Transverse colon (tissue), 4 donors: ENCODE measurements at regions not wholly inside any gene's neighbourhood (a gene's known extent, or its start where the extent isn't known, plus 50 kb on each side); places are given as distances from the start of the nearest gene placed in this dataset.
A peak's percentile ranks its signal among the peaks of the same experiment; 100 is the strongest.
"Not testable (repeated sequence)": the region's sequence is repeated elsewhere in the genome, so short reads cannot be mapped to it uniquely, and the experiment has no call there.

ENCODE experiments used
- DNase-seq: peaks from one replicate; pipeline ENCODE4 v3.0.0-alpha.2; 2019
- H3K27ac ChIP-seq, 4 donors: fragments of 200-600 bp; sonication (generic); 2 replicates each; pipeline ENCODE4 v1.5.1; 2016 to 2018; ENCODE audit warnings: inconsistent platforms in 4 of 4
- H3K27me3 ChIP-seq: fragments of 200-600 bp; sonication (generic); 2 replicates; pipeline ENCODE4 v1.5.1; 2017; ENCODE audit warnings: inconsistent platforms
- H3K36me3 ChIP-seq, 4 donors: fragments of 200-600 bp; sonication (generic); 2 replicates each; pipeline ENCODE4 v1.5.1; 2017 to 2019; ENCODE audit warnings: inconsistent platforms in 4 of 4
- H3K4me1 ChIP-seq, 4 donors: fragments of 200-600 bp; sonication (generic); 2 replicates each; pipeline ENCODE4 v1.5.1; 2017 to 2020; ENCODE audit warnings: inconsistent platforms in 4 of 4
- H3K4me3 ChIP-seq, 4 donors: fragments of 200-600 bp; sonication (generic); 1 replicate in 1 of 4; 2 replicates in 3 of 4; pipeline versions ENCODE4 v1.5.1 to v1.6.1; 2017 to 2019; ENCODE audit warnings: inconsistent platforms in 4 of 4
- H3K9me3 ChIP-seq, 2 donors: fragments of 200-600 bp; sonication (generic); 2 replicates each; pipeline ENCODE4 v1.5.1; 2017 to 2019; ENCODE audit warnings: inconsistent platforms in 2 of 2
- CTCF ChIP-seq, 5 experiments: fragments of 200-600 bp in 3 of 5; fragments of 450-650 bp in 2 of 5; sonication (generic) in 3 of 5; IDR thresholded peaks; 1 replicate in 2 of 5; 2 replicates in 3 of 5; pipeline ENCODE4 v1.5.1; 2016 to 2017; ENCODE audit warnings: antibody characterized with exemption in 5 of 5, inconsistent platforms in 3 of 5, mild to moderate bottlenecking in 2 of 5, moderate library complexity in 1 of 5
- EP300 ChIP-seq: sonication (generic); formaldehyde crosslinking; IDR thresholded peaks from one replicate; pipeline ENCODE4 v1.6.1; 2017; ENCODE audit warnings: antibody characterized with exemption, low read depth
- POLR2A ChIP-seq: fragments of 450-650 bp; IDR thresholded peaks from one replicate; pipeline ENCODE4 v1.6.1; 2016; ENCODE audit warnings: antibody characterized with exemption, mild to moderate bottlenecking, moderate library complexity
- POLR2AphosphoS5 ChIP-seq, 3 donors: sonication (generic); formaldehyde crosslinking; IDR thresholded peaks; one replicate each; pipeline ENCODE4 v1.6.1; 2016; ENCODE audit warnings: antibody characterized with exemption in 3 of 3
- WGBS, 2 donors: methylation state at CpG; one replicate each; pipeline ENCODE4 v1.1.5; 2018; ENCODE audit warnings: low coverage in 1 of 2; 5-methylcytosine and 5-hydroxymethylcytosine counted together
- in situ Hi-C, 4 donors: fragments of 200-750 bp; cut with MboI; loops; one replicate each; pipeline versions ENCODE4 v1.15.0 to v1.15.1; 2017; ENCODE audit warnings: low sequenced_read_pairs in 3 of 4, low pct_ligation_motif_present in 1 of 4, low pct_unique_long_range_greater_than_20kb in 1 of 4
- intact Hi-C: fragments of 100-400 bp; cut with DNase I; formaldehyde crosslinking; loops from one replicate; pipeline ENCODE4 v1.15.1; 2023; ENCODE audit warnings: low total_unique reads

GRCh38 chr20:58033026-58033536, 195.4 kb downstream of the ANKRD60 start:
- intact Hi-C loops = no loop called here
- TF ChIP-seq POLR2A (no peak), EP300 (no peak), CTCF (IDR thresholded peaks at IDR 0.05) (no peak), POLR2AphosphoS5 (IDR thresholded peaks at IDR 0.05) (no peak)
- Histone ChIP-seq H3K36me3 (no peaks in the 10 kb centered on the region), H3K4me1 (no peaks in the 10 kb centered on the region), H3K27ac (no peak overlapping the region), H3K9me3 (no peaks in the 10 kb centered on the region), H3K4me3 (no peak overlapping the region), H3K27me3 (no peaks in the 10 kb centered on the region)
- no peak for DNase-seq
- 83 to 91% methylated on average over 2 to 4 of the region's 4 CpGs for WGBS, 2 donors
- in situ Hi-C loops = loop anchor here in 1 of 4 donors (10.0 kb wide), 1 partner anchor 62 kb away; no protein-coding TSS in a partner anchor

- intact Hi-C loops (no loop called here), in situ Hi-C loops (loop anchor here in 1 of 4 donors (10.0 kb wide), 1 partner anchor 62 kb away; no protein-coding TSS in a partner anchor)
- DNase-seq = no peak
- no peaks in the 10 kb centered on the region for H3K4me1 ChIP-seq
- no peaks in the 10 kb centered on the region for H3K27me3 ChIP-seq
- WGBS, 2 donors = 79 to 87% methylated on average over 3 to 4 of the region's 4 CpGs
- no peaks in the 10 kb centered on the region for H3K9me3 ChIP-seq
- TF ChIP-seq EP300 = no peak
- TF ChIP-seq POLR2AphosphoS5 (IDR thresholded peaks at IDR 0.05) = no peak
- TF ChIP-seq CTCF (IDR thresholded peaks at IDR 0.05) = no peak
- no peak for TF ChIP-seq POLR2A
- no peak overlapping the region for H3K4me3 ChIP-seq
- H3K36me3 ChIP-seq = no peaks in the 10 kb centered on the region
- no peak overlapping the region for H3K27ac ChIP-seq
These were observed 195.9 kb downstream of the ANKRD60 start for GRCh38 chr20:58032599-58032998.

GRCh38 chr20:58031350-58031749, 197.1 kb downstream of the ANKRD60 start:
- intact Hi-C loops, H3K27me3 ChIP-seq, H3K27ac ChIP-seq, H3K4me1 ChIP-seq, H3K4me3 ChIP-seq, H3K36me3 ChIP-seq, H3K9me3 ChIP-seq, DNase-seq: not testable (repeated sequence)
- 92% methylated on average over 7 of the region's 7 CpGs; no CpG with 5 or more reads in 1 of the 2 donors for WGBS, 2 donors
- in situ Hi-C loops = loop anchor here in 1 of 4 donors (10.0 kb wide), 1 partner anchor 63 kb away; no protein-coding TSS in a partner anchor

GRCh38 chr20:58028123-58028522, 200.3 kb downstream of the ANKRD60 start:
- H3K36me3 ChIP-seq = no peaks in the 10 kb centered on the region
- TF ChIP-seq CTCF (IDR thresholded peaks at IDR 0.05) (peak in 2 of 5 experiments; percentile 25 to 38), EP300 (no peak)
- no peaks in the 10 kb centered on the region for H3K27me3 ChIP-seq
- H3K4me3 ChIP-seq = no peak overlapping the region
- in situ Hi-C loops (no loop called here), intact Hi-C loops (no loop called here)
- WGBS, 2 donors = 80 to 84% methylated on average over 2 to 3 of the region's 3 CpGs
- H3K9me3 ChIP-seq = no peaks in the 10 kb centered on the region
- no peak overlapping the region for H3K27ac ChIP-seq
- DNase-seq = peak; percentile 38
- no peaks in the 10 kb centered on the region for H3K4me1 ChIP-seq

- Histone ChIP-seq H3K4me3 (no peak overlapping the region), H3K4me1 (no peaks in the 10 kb centered on the region), H3K36me3 (no peaks in the 10 kb centered on the region), H3K9me3 (no peaks in the 10 kb centered on the region), H3K27me3 (no peaks in the 10 kb centered on the region), H3K27ac (no peak overlapping the region)
- no peak for DNase-seq
- intact Hi-C loops (no loop called here), in situ Hi-C loops (no loop called here)
- 50 to 84% methylated on average over 1 to 2 of the region's 2 CpGs for WGBS, 2 donors
- no peak for TF ChIP-seq POLR2AphosphoS5 (IDR thresholded peaks at IDR 0.05)
These were observed 202.1 kb downstream of the ANKRD60 start for GRCh38 chr20:58026361-58026760.
